Smooth muscle cell (in vitro differentiated cells): ENCODE measurements at regions not wholly inside any gene's neighbourhood (a gene's known extent, or its start where the extent isn't known, plus 50 kb on each side); places are given as distances from the start of the nearest gene placed in this dataset.

Experiments
- DNase-seq: peaks from one replicate; lab custom pipeline; 2025; ENCODE audit not compliant: unreplicated experiment; lab: John Stamatoyannopoulos, UW
- H2AFZ ChIP-seq: fragments of 200-600 bp; sonication (generic); 2 replicates; pipeline ENCODE4 v1.6.0; 2016; ENCODE audit warnings: antibody characterized with exemption, low read depth, mild to moderate bottlenecking
- H3F3A ChIP-seq: fragments of 200-600 bp; sonication (generic); 2 replicates; pipeline ENCODE4 v1.6.0; 2017; ENCODE audit warnings: antibody characterized with exemption, low read depth
- H3K27ac ChIP-seq: fragments of 200-600 bp; sonication (generic); 2 replicates; pipeline ENCODE4 v1.5.1; 2016; ENCODE audit warnings: low read depth, mild to moderate bottlenecking
- H3K27me3 ChIP-seq: fragments of 200-600 bp; sonication (generic); 2 replicates; pipeline ENCODE4 v1.6.1; 2016; ENCODE audit warnings: low read depth, mild to moderate bottlenecking
- H3K36me3 ChIP-seq: fragments of 200-600 bp; sonication (generic); 2 replicates; pipeline ENCODE4 v1.5.1; 2016; ENCODE audit warnings: low read depth
- H3K4me1 ChIP-seq: fragments of 200-600 bp; sonication (generic); 2 replicates; pipeline ENCODE4 v1.5.1; 2016; ENCODE audit warnings: low read depth
- H3K4me2 ChIP-seq: fragments of 200-600 bp; sonication (generic); 2 replicates; pipeline ENCODE4 v1.6.0; 2016; ENCODE audit warnings: mild to moderate bottlenecking
- H3K4me3 ChIP-seq: fragments of 200-600 bp; sonication (generic); 2 replicates; pipeline ENCODE4 v1.5.1; 2016; ENCODE audit warnings: mild to moderate bottlenecking
- H3K79me2 ChIP-seq: fragments of 200-600 bp; sonication (generic); 2 replicates; pipeline ENCODE4 v1.6.0; 2016; ENCODE audit warnings: low read depth, mild to moderate bottlenecking
- H3K9ac ChIP-seq: fragments of 200-600 bp; sonication (generic); 2 replicates; pipeline ENCODE4 v1.6.0; 2016; ENCODE audit warnings: low read depth
- H3K9me3 ChIP-seq: fragments of 200-600 bp; sonication (generic); replicated peaks from 2 replicates; pipeline ENCODE4 v1.5.1; 2016; ENCODE audit warnings: low read depth
- H4K20me1 ChIP-seq: fragments of 200-600 bp; sonication (generic); 2 replicates; pipeline ENCODE4 v1.6.0; 2016; ENCODE audit warnings: low read depth
- WGBS: methylation state at CpG from one replicate; pipeline ENCODE4 v1.1.7; 2016; ENCODE audit warnings: low lambda C conversion rate; 5-methylcytosine and 5-hydroxymethylcytosine counted together
- TF ChIP-seq, protein P1 (sequence below): fragments of 200-600 bp; sonication (generic); IDR thresholded peaks from 2 replicates; pipeline ENCODE4 v1.5.1; 2017; ENCODE audit warnings: borderline replicate concordance, mild to moderate bottlenecking, antibody characterized with exemption; ENCODE audit not compliant: insufficient read depth, poor library complexity, severe bottlenecking

DNA sequence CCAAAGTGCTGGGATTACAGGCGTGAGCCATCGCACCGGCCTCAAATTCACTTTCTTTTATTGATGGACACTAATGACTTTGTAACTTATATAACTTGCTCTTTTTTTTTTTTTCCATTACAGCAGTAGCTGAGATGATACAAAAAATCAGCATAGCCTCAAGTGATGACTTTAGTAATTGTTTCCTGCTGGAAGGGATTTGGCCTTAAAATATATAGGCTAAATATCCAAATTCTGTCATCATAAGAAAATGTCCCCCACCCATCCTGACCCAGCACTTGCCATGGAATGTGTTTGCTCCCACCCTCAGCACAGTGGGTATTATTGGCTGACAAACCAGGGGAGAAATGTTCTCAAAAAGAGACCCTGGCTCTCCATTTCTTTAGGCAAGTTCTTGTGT is 1264.1 kb upstream of the AUTS2 start:
- H4K20me1 ChIP-seq = no peaks in the 10 kb centered on the region
- H3F3A ChIP-seq = no peaks in the 10 kb centered on the region
- TF ChIP-seq, protein P1, sequence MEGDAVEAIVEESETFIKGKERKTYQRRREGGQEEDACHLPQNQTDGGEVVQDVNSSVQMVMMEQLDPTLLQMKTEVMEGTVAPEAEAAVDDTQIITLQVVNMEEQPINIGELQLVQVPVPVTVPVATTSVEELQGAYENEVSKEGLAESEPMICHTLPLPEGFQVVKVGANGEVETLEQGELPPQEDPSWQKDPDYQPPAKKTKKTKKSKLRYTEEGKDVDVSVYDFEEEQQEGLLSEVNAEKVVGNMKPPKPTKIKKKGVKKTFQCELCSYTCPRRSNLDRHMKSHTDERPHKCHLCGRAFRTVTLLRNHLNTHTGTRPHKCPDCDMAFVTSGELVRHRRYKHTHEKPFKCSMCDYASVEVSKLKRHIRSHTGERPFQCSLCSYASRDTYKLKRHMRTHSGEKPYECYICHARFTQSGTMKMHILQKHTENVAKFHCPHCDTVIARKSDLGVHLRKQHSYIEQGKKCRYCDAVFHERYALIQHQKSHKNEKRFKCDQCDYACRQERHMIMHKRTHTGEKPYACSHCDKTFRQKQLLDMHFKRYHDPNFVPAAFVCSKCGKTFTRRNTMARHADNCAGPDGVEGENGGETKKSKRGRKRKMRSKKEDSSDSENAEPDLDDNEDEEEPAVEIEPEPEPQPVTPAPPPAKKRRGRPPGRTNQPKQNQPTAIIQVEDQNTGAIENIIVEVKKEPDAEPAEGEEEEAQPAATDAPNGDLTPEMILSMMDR = no peak
- no peaks in the 10 kb centered on the region for H3K4me1 ChIP-seq
- DNase-seq = no peak
- H3K27ac ChIP-seq = no peak overlapping the region
- 98% methylated on average over 3 of the region's 3 CpGs for WGBS
- H3K79me2 ChIP-seq = no peaks in the 10 kb centered on the region
- H3K36me3 ChIP-seq = no peaks in the 10 kb centered on the region
- no peak overlapping the region for H3K4me2 ChIP-seq
- H3K9me3 ChIP-seq = no peaks in the 10 kb centered on the region
- no peaks in the 10 kb centered on the region for H3K27me3 ChIP-seq
- H3K4me3 ChIP-seq = no peak overlapping the region
- no peak overlapping the region for H3K9ac ChIP-seq
- no peak overlapping the region for H2AFZ ChIP-seq

DNA sequence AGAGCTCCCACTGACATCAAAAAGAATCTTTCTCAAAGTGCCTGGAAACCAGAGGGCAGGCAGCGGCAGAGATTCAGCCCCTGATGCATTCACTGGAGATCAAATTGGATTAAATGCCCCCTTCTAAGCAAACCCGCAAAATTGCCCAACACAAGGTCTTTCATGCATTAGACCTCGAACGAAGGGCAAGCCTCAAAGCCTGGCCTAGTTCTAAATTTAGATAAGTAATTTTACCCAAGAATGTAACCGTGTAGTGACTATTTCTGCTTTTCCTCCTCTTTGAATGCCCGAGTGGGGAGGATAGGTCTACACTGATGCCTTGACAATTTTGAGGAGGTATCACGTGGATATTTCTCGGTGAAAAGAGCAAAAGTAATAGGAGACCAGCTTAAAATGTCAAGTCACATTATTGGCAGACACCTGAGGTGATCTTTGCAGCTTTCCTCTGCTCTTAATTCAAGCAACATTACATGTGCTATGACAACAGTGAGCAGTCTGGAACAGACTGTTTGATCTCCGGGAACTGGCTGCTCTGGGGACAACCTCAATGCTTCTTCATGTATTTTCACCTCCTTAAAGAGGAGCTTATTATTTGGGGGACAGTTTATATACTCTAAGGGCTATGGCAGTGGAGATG is 1263.5 kb upstream of the AUTS2 start:
- Histone ChIP-seq H3K9me3 (no peaks in the 10 kb centered on the region), H3K4me2 (no peak overlapping the region), H3K79me2 (no peaks in the 10 kb centered on the region), H2AFZ (no peak overlapping the region), H3K27me3 (no peaks in the 10 kb centered on the region), H3F3A (no peaks in the 10 kb centered on the region), H3K36me3 (no peaks in the 10 kb centered on the region), H4K20me1 (no peaks in the 10 kb centered on the region), H3K27ac (no peak overlapping the region), H3K4me3 (no peak overlapping the region), H3K4me1 (no peaks in the 10 kb centered on the region), H3K9ac (no peak overlapping the region)
- TF ChIP-seq, protein P1 = no peak
- DNase-seq = no peak
- 79% methylated on average over 9 of the region's 9 CpGs for WGBS

DNA sequence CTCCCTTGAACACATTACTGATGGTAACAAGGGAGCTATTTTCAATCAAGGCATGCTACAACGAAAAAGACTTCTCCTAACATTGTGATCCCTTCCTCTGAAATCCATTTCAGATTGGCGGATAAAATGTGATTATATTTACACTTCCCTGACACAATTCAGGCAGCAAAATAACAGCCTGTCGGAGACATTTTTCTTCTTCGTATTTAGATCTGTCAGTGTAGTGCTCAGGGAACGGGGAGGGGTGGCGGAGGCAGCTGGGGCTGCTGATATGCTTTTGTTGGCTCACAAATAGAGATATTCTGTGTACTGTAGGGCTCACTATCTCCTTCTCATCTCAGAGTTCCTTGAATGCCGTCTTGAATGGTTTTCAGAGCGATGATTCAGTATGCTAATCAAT is 1261.7 kb upstream of the AUTS2 start:
- Histone ChIP-seq H3K27ac (no peak overlapping the region), H3K36me3 (no peaks in the 10 kb centered on the region), H3K4me2 (no peak overlapping the region), H3K9me3 (no peaks in the 10 kb centered on the region), H3K9ac (no peak overlapping the region), H4K20me1 (no peaks in the 10 kb centered on the region), H3K4me3 (no peak overlapping the region), H3K79me2 (no peaks in the 10 kb centered on the region), H3K27me3 (no peaks in the 10 kb centered on the region), H3K4me1 (no peaks in the 10 kb centered on the region), H3F3A (no peaks in the 10 kb centered on the region), H2AFZ (no peak overlapping the region)
- WGBS = 85% methylated on average over 8 of the region's 8 CpGs
- DNase-seq = no peak
- TF ChIP-seq, protein P1 = no peak

DNA sequence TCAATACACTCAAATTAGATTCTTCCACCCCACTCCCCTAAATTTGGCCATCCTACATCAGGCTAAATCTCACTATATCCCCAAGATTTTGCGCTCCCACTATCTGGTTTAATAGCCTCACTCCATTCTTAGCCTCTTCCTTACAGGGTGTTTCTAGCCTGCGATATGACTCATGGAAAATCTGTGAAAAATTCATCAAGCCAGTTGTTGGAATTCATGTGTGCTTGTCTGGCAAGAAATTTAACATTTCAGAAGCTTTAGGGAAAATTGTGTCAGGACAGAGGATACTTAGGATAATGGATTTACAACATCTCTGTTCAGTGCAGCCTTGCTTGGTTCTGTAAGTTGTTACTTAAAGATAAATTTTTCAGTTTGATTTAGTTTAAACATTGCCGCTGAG is 1249.9 kb upstream of the AUTS2 start:
- H3K79me2 ChIP-seq = no peaks in the 10 kb centered on the region
- no peak for DNase-seq
- no peak overlapping the region for H3K9ac ChIP-seq
- H3K9me3 ChIP-seq = no peaks in the 10 kb centered on the region
- WGBS = 83% methylated on average over 3 of the region's 3 CpGs
- TF ChIP-seq, protein P1 = no peak
- H3K36me3 ChIP-seq = no peaks in the 10 kb centered on the region
- H3K4me3 ChIP-seq = no peak overlapping the region
- H2AFZ ChIP-seq = no peak overlapping the region
- no peak overlapping the region for H3K27ac ChIP-seq
- no peaks in the 10 kb centered on the region for H3K4me1 ChIP-seq
- H3K4me2 ChIP-seq = no peak overlapping the region
- no peaks in the 10 kb centered on the region for H4K20me1 ChIP-seq
- no peaks in the 10 kb centered on the region for H3F3A ChIP-seq
- H3K27me3 ChIP-seq = no peaks in the 10 kb centered on the region
